K562 (cell line): ENCODE measurements at regions not wholly inside any gene's neighbourhood (a gene's known extent, or its start where the extent isn't known, plus 50 kb on each side); places are given as distances from the start of the nearest gene placed in this dataset.
A peak's percentile ranks its signal among the peaks of the same experiment; 100 is the strongest.

Experiments used
- ATAC-seq: fragments of 200-7000 bp; cut with Tn5 transposase; 3 replicates; pipeline ENCODE4 v1.9.1; 2020; ENCODE audit warnings: moderate library complexity
- BruUV-seq: library from RNA; stranded (reverse); fragments of 400-500 nt; replicated peaks from 2 replicates; lab custom pipeline; 2021; lab: Mats Ljungman, UMichigan
- CTCF ChIA-PET: fragments of 300-600 bp; formaldehyde crosslinking; extraction: SDS; loops from one replicate; lab custom pipeline; 2021; ENCODE audit warnings: low intra/inter-chr PET ratio; lab: Yijun Ruan, JAX
- POLR2A ChIA-PET: fragments of 300-600, 350-650 bp; sonication (Branson Sonifier 250); formaldehyde crosslinking; extraction: SDS; loops from one replicate; lab custom pipeline; 2021; ENCODE audit warnings: antibody characterized with exemption, inconsistent platforms; lab: Yijun Ruan, JAX
- DNase-seq, 4 experiments: peaks; one replicate each; pipeline versions ENCODE4 v3.0.0 to v3.0.0-alpha.2; 2011 to 2018; ENCODE audit warnings: low spot score in 3 of 4, mixed read lengths in 3 of 4; ENCODE audit errors: extremely low read depth in 1 of 4
- FAIRE-seq: peaks from 2 replicates; lab custom pipeline; 2011; peaks lifted over from hg19 to GRCh38; lab: Jason Lieb, UNC
- H2AFZ ChIP-seq: 2 replicates; pipeline ENCODE4 v1.6.0; 2011; ENCODE audit warnings: low read depth, low read length, control low read depth, inconsistent platforms
- H3K27ac ChIP-seq: fragments of 200-600 bp; 3 replicates; pipeline ENCODE4 v1.8.0; 2011; ENCODE audit warnings: low read depth, mild to moderate bottlenecking, control low read depth, inconsistent platforms, low read length, moderate library complexity, mixed read lengths; ENCODE audit errors: extremely low read depth
- H3K27me3 ChIP-seq, 2 experiments: fragments of 300-600 bp in 1 of 2; 2 replicates in 1 of 2; 3 replicates in 1 of 2; pipeline versions ENCODE4 v1.6.0 to v1.8.0; 2011; ENCODE audit warnings: inconsistent platforms in 2 of 2, low read length in 2 of 2, mild to moderate bottlenecking in 1 of 2, mixed read lengths in 1 of 2, moderate library complexity in 1 of 2; ENCODE audit not compliant: control insufficient read depth in 2 of 2, insufficient read depth in 2 of 2
- H3K36me3 ChIP-seq: fragments of 300-600 bp; 3 replicates; pipeline ENCODE4 v1.8.0; 2011; ENCODE audit warnings: mild to moderate bottlenecking, low read length, inconsistent platforms; ENCODE audit not compliant: control insufficient read depth, insufficient read depth
- H3K4me1 ChIP-seq, 2 experiments: fragments of 200-600 bp in 1 of 2; replicated peaks in 1 of 2; 2 replicates in 1 of 2; 3 replicates in 1 of 2; pipeline versions ENCODE4 v1.5.1 to v1.8.0; 2011; ENCODE audit warnings: inconsistent platforms in 2 of 2, low read length in 2 of 2, mild to moderate bottlenecking in 1 of 2, mixed read lengths in 1 of 2, moderate library complexity in 1 of 2; ENCODE audit not compliant: control insufficient read depth in 2 of 2, insufficient read depth in 2 of 2
- H3K4me2 ChIP-seq: 2 replicates; pipeline ENCODE4 v1.6.1; 2011; ENCODE audit warnings: low read length, control low read depth, inconsistent platforms, mixed read lengths; ENCODE audit not compliant: insufficient read depth
- H3K4me3 ChIP-seq: fragments of 200-600 bp; sonication (generic), shearing (Covaris generic); 2 replicates; pipeline ENCODE4 v1.5.1; 2016; ENCODE audit warnings: control low read depth, inconsistent platforms
- H3K79me2 ChIP-seq: fragments of 200-600 bp; 3 replicates; pipeline ENCODE4 v1.8.0; 2011; ENCODE audit warnings: low read length, inconsistent platforms; ENCODE audit not compliant: control insufficient read depth, insufficient read depth
- H3K9ac ChIP-seq, 2 experiments: 2 replicates each; pipeline versions ENCODE4 v1.6.0 to v1.6.1; 2011; ENCODE audit warnings: low read depth in 2 of 2, low read length in 2 of 2, control low read depth in 1 of 2, inconsistent platforms in 1 of 2, mild to moderate bottlenecking in 1 of 2, mixed read lengths in 1 of 2; ENCODE audit not compliant: insufficient read depth in 1 of 2
- H3K9me1 ChIP-seq: one replicate; pipeline ENCODE4 v1.6.0; 2011; ENCODE audit warnings: inconsistent platforms, mild to moderate bottlenecking, low read length, moderate library complexity; ENCODE audit not compliant: control insufficient read depth, insufficient read depth
- H3K9me3 ChIP-seq: replicated peaks from 2 replicates; pipeline ENCODE4 v1.5.1; 2011; ENCODE audit warnings: low read depth, low read length, inconsistent platforms; ENCODE audit not compliant: control insufficient read depth, insufficient read depth
- H4K20me1 ChIP-seq: replicated peaks from 2 replicates; pipeline ENCODE4 v1.6.1; 2011; ENCODE audit warnings: low read length, inconsistent platforms, mixed read lengths; ENCODE audit not compliant: control insufficient read depth, insufficient read depth
- MTA2 ChIP-seq: fragments of 450-650 bp; IDR thresholded peaks from 2 replicates; pipeline ENCODE4 v1.6.1; 2016; ENCODE audit warnings: low read depth
- NCOA2 ChIP-seq, 2 experiments: fragments of 450-650 bp; IDR thresholded peaks; 2 replicates each; pipeline ENCODE4 v1.6.1; 2018; ENCODE audit warnings: mild to moderate bottlenecking in 2 of 2, moderate library complexity in 1 of 2; ENCODE audit not compliant: partially characterized antibody in 2 of 2
- ZNF398 ChIP-seq: fragments of 250-450 bp; sonication (Bioruptor Pico); IDR thresholded peaks from 2 replicates; pipeline ENCODE4 v1.8.0; 2021; ENCODE audit warnings: moderate library complexity, mild to moderate bottlenecking, inconsistent platforms
- ZNF512 ChIP-seq: IDR thresholded peaks from 2 replicates; pipeline ENCODE4 v1.6.1; 2016; ENCODE audit warnings: missing genetic modification characterization, missing compliant biosample characterization
- ZNF57 ChIP-seq: fragments of 450-650 bp; formaldehyde crosslinking; IDR thresholded peaks from 2 replicates; pipeline ENCODE4 v1.4.0; 2020; ENCODE audit warnings: mild to moderate bottlenecking, moderate library complexity
- WGBS: fragments of 100-300 bp; shearing (Covaris generic); methylation state at CpG from one replicate; pipeline ENCODE4 v1.1.6; 2016; ENCODE audit warnings: low coverage, mixed read lengths; ENCODE audit not compliant: insufficient coverage; ENCODE audit errors: missing lambda C conversion rate; 5-methylcytosine and 5-hydroxymethylcytosine counted together
- in situ Hi-C: fragments of 300-500 bp; cut with MboI; formaldehyde crosslinking; loops from 4 replicates; pipeline ENCODE4 v1.15.0; 2018; ENCODE audit warnings: inconsistent platforms, mixed read lengths
- intact Hi-C: fragments of 100-400 bp; cut with micrococcal nuclease; formaldehyde crosslinking; loops from 2 replicates; pipeline ENCODE4 v1.14.2; 2022

GRCh38 chr10:64502936-64503335 is 981.7 kb downstream of the REEP3 start:
- peaks cover 0 to 25% of the 10 kb centered on the region in 2 experiments; a peak in 3 of 5 replicates for H3K4me1 ChIP-seq
- FAIRE-seq (no peak), ATAC-seq (no peak), DNase-seq (no peak)
- intact Hi-C loops = loop anchor here (10.0 kb wide), 1 partner anchor 142 kb away; no protein-coding TSS in a partner anchor
- H3K36me3 ChIP-seq = no peaks in the 10 kb centered on the region
- POLR2A ChIA-PET = no interaction called here
- no peak overlapping the region for H3K9ac ChIP-seq
- H3K79me2 ChIP-seq = no peaks in the 10 kb centered on the region
- no peak overlapping the region for H3K4me2 ChIP-seq
- no peak overlapping the region for H3K4me3 ChIP-seq
- H3K27ac ChIP-seq = no peak overlapping the region
- no peaks in the 10 kb centered on the region for H3K27me3 ChIP-seq
- 54% methylated on average over 2 of the region's 2 CpGs for WGBS
- TF ChIP-seq ZNF57 (CRISPR knock-in tag) (no peak), NCOA2 (IDR thresholded peaks at IDR 0.05; ENCODE audit: partially characterized antibody in 2 of 2) (peak in 1 of 2 experiments; percentile 38), ZNF398 (CRISPR knock-in tag) (no peak)
- no peaks in the 10 kb centered on the region for H4K20me1 ChIP-seq
- H3K9me1 ChIP-seq = no peaks in the 10 kb centered on the region
- CTCF ChIA-PET = no interaction called here
- in situ Hi-C loops = no loop called here
- no peak overlapping the region for H2AFZ ChIP-seq
- peaks cover 2% of the 10 kb centered on the region for H3K9me3 ChIP-seq
- BruUV-seq = no TSS peak

- no peak overlapping the region for H3K27ac ChIP-seq
- TF ChIP-seq MTA2 (no peak), ZNF512 (tag) (0 out of 2 replicates have a peak, but pooled peaks have one; percentile 38)
- TF ChIP-seq, all 486 proteins: peak for 1
- no TSS peak for BruUV-seq
- intact Hi-C loops = loop anchor here (10.0 kb wide), 1 partner anchor 141 kb away; no protein-coding TSS in a partner anchor
- peaks cover 0 to 30% of the 10 kb centered on the region in 2 experiments; a peak in 3 of 5 replicates for H3K4me1 ChIP-seq
- H3K9me3 ChIP-seq = peaks cover 2% of the 10 kb centered on the region
- no peaks in the 10 kb centered on the region for H3K27me3 ChIP-seq
- no peak overlapping the region for H3K4me2 ChIP-seq
- H2AFZ ChIP-seq = peak overlapping the region; percentile 16; the same call in 1 of the 2 replicates
- in situ Hi-C loops = no loop called here
- no peak overlapping the region for H3K9ac ChIP-seq
- no peak for DNase-seq
- CTCF ChIA-PET = no interaction called here
- H3K36me3 ChIP-seq = no peaks in the 10 kb centered on the region
- WGBS = 72% methylated on average over 3 of the region's 3 CpGs
- no peaks in the 10 kb centered on the region for H4K20me1 ChIP-seq
- H3K4me3 ChIP-seq = no peak overlapping the region
- no peak for ATAC-seq
- FAIRE-seq = no peak
- H3K79me2 ChIP-seq = no peaks in the 10 kb centered on the region
- no peaks in the 10 kb centered on the region for H3K9me1 ChIP-seq
- POLR2A ChIA-PET = no interaction called here
Measured at GRCh38 chr10:64503429-64503828, 982.2 kb downstream of the REEP3 start.
